Gastroesophageal sphincter (tissue), 3 donors: ENCODE measurements at regions not wholly inside any gene's neighbourhood (a gene's known extent, or its start where the extent isn't known, plus 50 kb on each side); places are given as distances from the start of the nearest gene placed in this dataset.

Source experiments
- POLR2AphosphoS5 ChIP-seq: sonication (generic); formaldehyde crosslinking; IDR thresholded peaks from one replicate; pipeline ENCODE4 v1.6.1; 2017; ENCODE audit warnings: antibody characterized with exemption
- TF ChIP-seq, protein P1 (sequence below), 4 experiments: fragments of 200-600 bp in 2 of 4; fragments of 450-650 bp in 2 of 4; sonication (generic) in 1 of 4; IDR thresholded peaks; one replicate each; pipeline ENCODE4 v1.5.1; 2017 to 2019; ENCODE audit warnings: antibody characterized with exemption in 4 of 4, mild to moderate bottlenecking in 2 of 4, moderate library complexity in 2 of 4

DNA sequence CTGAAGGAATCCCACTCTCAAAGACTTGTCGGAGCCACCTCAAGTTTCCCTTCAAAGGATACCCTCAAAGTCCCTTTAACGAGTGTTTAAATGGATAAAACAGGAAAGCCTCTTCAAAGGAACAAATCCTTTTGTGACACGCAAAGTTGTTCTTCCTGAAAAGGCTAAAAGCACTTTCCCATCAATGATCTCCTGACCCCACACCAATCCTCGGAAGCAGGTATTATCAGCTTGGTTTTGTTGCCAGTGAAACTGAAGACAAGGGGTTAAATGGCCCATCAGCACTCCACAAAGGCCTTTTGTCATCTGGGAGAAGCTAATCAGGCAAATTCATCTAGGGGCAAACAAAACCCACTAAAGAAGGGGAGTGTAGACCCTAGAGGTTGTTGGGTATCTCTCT, 418.0 kb upstream of the ID2 start:
- TF ChIP-seq, protein P1, sequence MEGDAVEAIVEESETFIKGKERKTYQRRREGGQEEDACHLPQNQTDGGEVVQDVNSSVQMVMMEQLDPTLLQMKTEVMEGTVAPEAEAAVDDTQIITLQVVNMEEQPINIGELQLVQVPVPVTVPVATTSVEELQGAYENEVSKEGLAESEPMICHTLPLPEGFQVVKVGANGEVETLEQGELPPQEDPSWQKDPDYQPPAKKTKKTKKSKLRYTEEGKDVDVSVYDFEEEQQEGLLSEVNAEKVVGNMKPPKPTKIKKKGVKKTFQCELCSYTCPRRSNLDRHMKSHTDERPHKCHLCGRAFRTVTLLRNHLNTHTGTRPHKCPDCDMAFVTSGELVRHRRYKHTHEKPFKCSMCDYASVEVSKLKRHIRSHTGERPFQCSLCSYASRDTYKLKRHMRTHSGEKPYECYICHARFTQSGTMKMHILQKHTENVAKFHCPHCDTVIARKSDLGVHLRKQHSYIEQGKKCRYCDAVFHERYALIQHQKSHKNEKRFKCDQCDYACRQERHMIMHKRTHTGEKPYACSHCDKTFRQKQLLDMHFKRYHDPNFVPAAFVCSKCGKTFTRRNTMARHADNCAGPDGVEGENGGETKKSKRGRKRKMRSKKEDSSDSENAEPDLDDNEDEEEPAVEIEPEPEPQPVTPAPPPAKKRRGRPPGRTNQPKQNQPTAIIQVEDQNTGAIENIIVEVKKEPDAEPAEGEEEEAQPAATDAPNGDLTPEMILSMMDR (IDR thresholded peaks at IDR 0.05) = no peak
- no peak for TF ChIP-seq POLR2AphosphoS5
